M059J (cell line): ENCODE measurements at regions not wholly inside any gene's neighbourhood (a gene's known extent, or its start where the extent isn't known, plus 50 kb on each side); places are given as distances from the start of the nearest gene placed in this dataset.
A peak's percentile ranks its signal among the peaks of the same experiment; 100 is the strongest.

ENCODE experiments used
- DNase-seq: peaks from one replicate; pipeline ENCODE4 v3.0.0-alpha.2; 2012; ENCODE audit warnings: low read depth

- DNase-seq = no peak
Measured at GRCh38 chr11:109554951-109555350, 133.0 kb downstream of the C11orf87 start.

DNA sequence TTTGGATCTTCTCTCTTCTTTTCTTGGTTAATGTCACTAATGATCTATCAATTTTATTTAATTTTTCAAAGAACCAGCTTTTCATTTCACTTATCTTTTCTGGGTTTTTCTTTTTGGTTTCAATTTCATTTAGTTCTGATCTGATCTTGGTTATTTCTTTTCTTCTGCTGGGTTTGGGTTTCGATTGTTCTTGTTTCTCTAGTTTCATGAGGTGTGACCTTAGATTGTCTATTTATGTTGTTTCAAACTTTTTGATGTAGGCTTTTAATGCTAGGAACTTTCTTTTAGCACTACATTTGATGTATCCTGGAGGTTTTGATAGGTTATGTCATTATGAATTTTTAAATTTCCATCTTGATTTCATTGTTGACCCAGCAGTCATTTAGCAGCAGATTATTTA lies 142.3 kb downstream of the C11orf87 start:
- no peak for DNase-seq

- DNase-seq = no peak
Measured at GRCh38 chr11:109582470-109582869, 160.5 kb downstream of the C11orf87 start.

- no peak for DNase-seq
Measured at GRCh38 chr11:109584001-109584972, 162.3 kb downstream of the C11orf87 start.

- no peak for DNase-seq
Measured at GRCh38 chr11:109586789-109587188, 164.8 kb downstream of the C11orf87 start.

DNA sequence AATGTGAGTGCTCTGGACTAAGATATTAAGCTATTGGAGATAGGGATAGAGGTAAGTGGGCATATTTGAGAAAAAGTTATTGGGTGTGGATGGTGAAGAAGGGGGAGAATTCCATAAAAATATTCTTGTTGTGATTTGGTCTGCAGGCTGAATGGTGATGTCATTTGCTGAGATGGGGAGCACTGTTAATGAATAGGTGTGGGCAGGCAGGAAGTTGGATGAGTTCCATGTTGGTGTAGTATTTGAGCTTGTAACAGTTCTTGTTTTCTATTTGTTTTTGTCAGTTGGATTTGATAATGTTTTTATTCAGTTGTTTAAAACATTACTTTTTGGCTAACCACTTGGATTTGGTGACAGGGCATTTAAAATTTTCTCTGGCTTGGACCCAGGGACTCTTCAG lies 168.8 kb downstream of the C11orf87 start:
- peak; percentile 15 for DNase-seq

GRCh38 chr11:109597336-109597735 lies 175.3 kb downstream of the C11orf87 start:
- no peak for DNase-seq

- DNase-seq = no peak
Measured at GRCh38 chr11:109604481-109605400, 182.8 kb downstream of the C11orf87 start.

DNA sequence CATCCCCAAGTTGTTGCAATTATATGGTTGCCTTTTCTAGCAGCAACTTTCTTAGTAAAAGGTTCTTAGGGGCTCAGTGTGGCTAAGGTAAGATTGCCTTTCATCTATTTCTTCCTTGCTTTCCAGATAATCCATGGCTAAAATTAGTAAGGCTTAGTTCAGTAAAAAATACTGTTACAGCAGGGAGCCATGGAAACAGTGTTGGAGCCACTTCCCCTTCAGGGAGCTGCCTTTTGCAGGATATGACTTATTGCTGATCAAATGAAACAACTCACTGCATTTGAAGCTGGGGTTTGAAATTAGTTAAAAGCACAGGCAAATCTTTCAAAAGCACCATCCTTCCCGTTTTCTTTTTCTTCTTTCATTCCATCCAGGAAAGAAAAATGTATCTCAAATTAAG lies 184.3 kb downstream of the C11orf87 start:
- DNase-seq = no peak

DNA sequence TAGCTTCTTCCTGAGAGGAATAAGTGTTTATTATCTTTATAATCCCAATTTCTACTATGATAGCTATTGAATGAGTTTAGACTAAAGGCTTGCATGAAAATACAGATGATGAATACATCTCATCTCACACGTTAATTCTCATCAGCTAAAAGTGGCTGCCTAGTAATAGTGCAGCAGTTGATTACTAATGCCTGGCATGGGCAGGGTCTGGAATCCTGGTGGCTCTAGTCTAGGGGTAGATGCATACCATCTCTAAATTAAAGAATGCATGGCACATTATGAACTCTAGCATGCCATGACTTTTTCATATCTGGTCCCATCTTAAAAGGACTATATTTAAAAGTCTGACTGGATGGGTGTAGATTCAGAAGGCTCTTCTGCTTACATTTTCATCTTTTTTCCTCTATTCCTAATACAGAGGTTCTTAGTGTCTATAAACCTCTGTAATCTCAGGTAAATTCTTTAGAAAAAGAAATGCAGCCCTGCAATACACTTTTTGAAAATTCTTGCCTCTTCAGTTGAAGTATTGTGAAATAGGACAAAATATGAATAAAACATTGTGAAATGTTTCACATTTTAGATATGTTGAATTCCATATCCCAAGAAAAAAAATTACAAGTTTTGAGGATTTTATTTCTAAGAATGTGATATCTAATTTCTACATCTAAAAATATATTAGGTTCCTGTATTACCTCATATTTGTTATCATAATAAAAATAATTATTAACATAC lies 187.6 kb downstream of the C11orf87 start:
- no peak for DNase-seq

GRCh38 chr11:109612496-109612895 lies 190.5 kb downstream of the C11orf87 start:
- peak; percentile 7 for DNase-seq

DNA sequence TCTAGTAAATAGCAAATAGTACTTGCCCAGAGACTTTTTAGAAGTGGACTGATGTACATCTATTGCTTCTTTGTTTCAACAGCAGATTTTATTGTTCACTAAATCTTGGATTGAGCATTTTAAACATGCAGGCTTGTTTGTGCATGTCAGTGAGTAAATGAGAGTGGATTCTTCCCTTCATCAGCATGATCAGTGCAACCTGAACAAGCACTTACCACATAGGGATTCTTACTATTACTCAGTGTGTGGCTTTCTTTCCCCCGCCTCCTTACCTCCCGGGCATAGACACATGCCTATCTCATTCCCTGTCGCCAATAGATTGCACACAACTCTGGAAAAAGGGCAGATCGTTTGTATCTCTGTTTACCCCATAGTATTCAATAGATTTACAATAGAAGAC lies 197.5 kb downstream of the C11orf87 start:
- peak; percentile 4 for DNase-seq

- DNase-seq = no peak
Measured at GRCh38 chr11:109629734-109630133, 207.7 kb downstream of the C11orf87 start.

DNA sequence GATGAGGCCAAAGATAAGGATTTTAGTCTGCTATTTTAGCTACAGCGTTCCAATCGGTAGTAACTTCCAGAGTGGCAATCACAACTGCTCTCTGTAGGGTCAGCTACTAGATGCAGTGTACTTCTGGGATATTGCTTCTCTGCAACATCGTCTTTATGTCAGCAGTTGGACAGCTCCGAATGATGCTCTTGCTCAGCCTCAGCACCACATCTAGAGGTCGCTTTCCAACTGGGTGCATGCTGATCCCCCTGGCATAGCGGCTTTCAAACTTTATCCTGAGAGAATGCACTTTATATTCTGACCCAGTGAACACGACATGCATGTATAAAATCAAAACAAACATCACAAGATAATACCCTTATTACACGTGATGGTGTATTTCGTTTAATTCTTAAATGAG lies 219.6 kb downstream of the C11orf87 start:
- peak; percentile 33 for DNase-seq

GRCh38 chr11:109644152-109644551 lies 222.2 kb downstream of the C11orf87 start:
- DNase-seq = peak; percentile 48

- DNase-seq = no peak
Measured at GRCh38 chr11:109648804-109649203, 226.8 kb downstream of the C11orf87 start.

DNA sequence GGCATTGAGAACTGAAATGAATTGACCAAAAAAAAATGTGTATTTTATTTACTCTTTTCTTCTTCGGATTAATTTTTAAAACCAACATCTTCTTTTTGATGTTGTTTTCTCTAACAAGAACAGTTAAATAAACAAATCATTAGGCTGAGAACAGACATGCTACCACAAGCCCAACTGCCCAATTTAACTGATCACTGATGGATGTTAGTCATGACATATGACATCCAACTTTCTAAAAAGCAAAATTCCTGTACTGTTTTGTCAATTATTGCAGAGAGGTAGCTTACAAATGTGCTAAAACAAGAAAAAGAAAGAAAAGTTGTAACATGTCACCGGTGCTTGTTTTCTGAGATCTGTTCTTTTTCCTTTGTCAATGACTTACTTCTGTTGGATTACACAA lies 232.1 kb downstream of the C11orf87 start:
- no peak for DNase-seq

DNA sequence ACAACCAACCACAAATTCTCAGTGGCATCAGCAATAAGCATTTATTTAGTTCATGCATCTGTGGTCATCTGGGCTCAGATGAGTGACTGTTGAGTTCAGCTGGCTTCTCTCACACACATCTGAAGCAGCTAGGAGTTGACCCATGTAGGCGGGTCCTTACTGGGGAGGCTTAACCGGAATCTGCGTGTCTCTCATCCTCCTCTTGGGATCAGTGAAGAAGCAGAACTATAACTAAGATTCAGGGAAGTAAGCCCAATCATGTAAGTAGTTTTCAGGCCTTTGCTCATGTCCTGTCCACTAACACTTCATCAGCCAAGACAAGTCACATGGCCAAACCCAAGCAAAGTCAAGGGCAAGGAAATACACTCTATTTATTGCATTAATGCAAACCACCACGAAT lies 236.2 kb downstream of the C11orf87 start:
- no peak for DNase-seq

- DNase-seq = no peak
Measured at GRCh38 chr11:109667719-109668118, 245.7 kb downstream of the C11orf87 start.

- no peak for DNase-seq
Measured at GRCh38 chr11:109668973-109669634, 247.1 kb downstream of the C11orf87 start.

GRCh38 chr11:109677231-109677630 lies 255.2 kb downstream of the C11orf87 start:
- no peak for DNase-seq
